Gastroesophageal sphincter (tissue), 3 donors: ENCODE measurements at regions not wholly inside any gene's neighbourhood (a gene's known extent, or its start where the extent isn't known, plus 50 kb on each side); places are given as distances from the start of the nearest gene placed in this dataset.

Experiments
- POLR2A ChIP-seq, 2 donors: fragments of 450-650 bp; IDR thresholded peaks; one replicate each; pipeline ENCODE4 v1.6.1; 2017; ENCODE audit warnings: antibody characterized with exemption in 2 of 2, mild to moderate bottlenecking in 2 of 2, moderate library complexity in 1 of 2
- POLR2AphosphoS5 ChIP-seq: sonication (generic); formaldehyde crosslinking; IDR thresholded peaks from one replicate; pipeline ENCODE4 v1.6.1; 2017; ENCODE audit warnings: antibody characterized with exemption
- TF ChIP-seq, protein P1 (sequence below), 4 experiments: fragments of 200-600 bp in 2 of 4; fragments of 450-650 bp in 2 of 4; sonication (generic) in 1 of 4; IDR thresholded peaks; one replicate each; pipeline ENCODE4 v1.5.1; 2017 to 2019; ENCODE audit warnings: antibody characterized with exemption in 4 of 4, mild to moderate bottlenecking in 2 of 4, moderate library complexity in 2 of 4

DNA sequence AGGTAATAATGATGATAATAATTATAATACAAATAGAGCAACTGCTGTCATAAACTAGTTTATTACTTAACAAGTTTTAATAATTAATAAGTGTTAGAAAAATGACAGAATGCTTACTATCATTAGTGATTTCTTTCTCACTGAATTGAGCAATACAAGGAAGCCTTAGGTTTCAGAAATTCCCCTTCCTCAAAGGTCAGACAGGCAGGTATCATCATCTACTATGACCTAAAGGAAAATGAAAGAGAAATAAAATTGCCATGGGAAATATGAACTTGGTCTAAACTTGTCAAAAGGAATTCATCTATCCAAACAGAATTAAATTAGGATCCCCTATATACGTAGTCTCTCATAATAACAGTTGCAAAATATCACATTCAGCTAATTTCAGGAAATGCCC, 56.3 kb upstream of the SLC7A11 start:
- TF ChIP-seq POLR2AphosphoS5 (no peak), POLR2A (IDR thresholded peaks at IDR 0.05) (no peak)
- TF ChIP-seq, protein P1, sequence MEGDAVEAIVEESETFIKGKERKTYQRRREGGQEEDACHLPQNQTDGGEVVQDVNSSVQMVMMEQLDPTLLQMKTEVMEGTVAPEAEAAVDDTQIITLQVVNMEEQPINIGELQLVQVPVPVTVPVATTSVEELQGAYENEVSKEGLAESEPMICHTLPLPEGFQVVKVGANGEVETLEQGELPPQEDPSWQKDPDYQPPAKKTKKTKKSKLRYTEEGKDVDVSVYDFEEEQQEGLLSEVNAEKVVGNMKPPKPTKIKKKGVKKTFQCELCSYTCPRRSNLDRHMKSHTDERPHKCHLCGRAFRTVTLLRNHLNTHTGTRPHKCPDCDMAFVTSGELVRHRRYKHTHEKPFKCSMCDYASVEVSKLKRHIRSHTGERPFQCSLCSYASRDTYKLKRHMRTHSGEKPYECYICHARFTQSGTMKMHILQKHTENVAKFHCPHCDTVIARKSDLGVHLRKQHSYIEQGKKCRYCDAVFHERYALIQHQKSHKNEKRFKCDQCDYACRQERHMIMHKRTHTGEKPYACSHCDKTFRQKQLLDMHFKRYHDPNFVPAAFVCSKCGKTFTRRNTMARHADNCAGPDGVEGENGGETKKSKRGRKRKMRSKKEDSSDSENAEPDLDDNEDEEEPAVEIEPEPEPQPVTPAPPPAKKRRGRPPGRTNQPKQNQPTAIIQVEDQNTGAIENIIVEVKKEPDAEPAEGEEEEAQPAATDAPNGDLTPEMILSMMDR (IDR thresholded peaks at IDR 0.05) = no peak
